CD14-positive monocyte (primary cell): ENCODE measurements at regions not wholly inside any gene's neighbourhood (a gene's known extent, or its start where the extent isn't known, plus 50 kb on each side); places are given as distances from the start of the nearest gene placed in this dataset.
"Not testable (repeated sequence)": the region's sequence is repeated elsewhere in the genome, so short reads cannot be mapped to it uniquely, and the experiment has no call there.

Source experiments
- DNase-seq, 3 donors: peaks; one replicate each; pipeline ENCODE4 v3.0.0-alpha.2; 2011 to 2022
- H2AFZ ChIP-seq: 2 replicates; pipeline ENCODE4 v1.6.0; 2012; ENCODE audit warnings: mild to moderate bottlenecking, low read depth, low read length, inconsistent platforms; ENCODE audit not compliant: insufficient read depth, poor library complexity, severe bottlenecking
- H3K27ac ChIP-seq, 2 donors: 1 replicate in 1 of 2; 2 replicates in 1 of 2; pipeline ENCODE4 v1.5.1; 2012 to 2013; ENCODE audit warnings: low read length in 2 of 2, control low read depth in 1 of 2, inconsistent platforms in 1 of 2, low read depth in 1 of 2, mild to moderate bottlenecking in 1 of 2
- H3K27me3 ChIP-seq, 2 donors: one replicate each; pipeline versions ENCODE4 v1.6.0 to v1.6.1; 2011 to 2013; ENCODE audit warnings: low read length in 2 of 2; ENCODE audit not compliant: control insufficient read depth in 2 of 2, insufficient read depth in 2 of 2
- H3K36me3 ChIP-seq, 2 donors: replicated peaks in 1 of 2; 1 replicate in 1 of 2; 2 replicates in 1 of 2; pipeline versions ENCODE4 v1.5.1 to v1.6.1; 2012 to 2013; ENCODE audit warnings: low read length in 2 of 2, control low read depth in 1 of 2, inconsistent platforms in 1 of 2, mild to moderate bottlenecking in 1 of 2; ENCODE audit not compliant: insufficient read depth in 2 of 2, control insufficient read depth in 1 of 2
- H3K4me1 ChIP-seq, 2 donors: 1 replicate in 1 of 2; 2 replicates in 1 of 2; pipeline versions ENCODE4 v1.5.1 to v1.6.1; 2012 to 2013; ENCODE audit warnings: low read length in 2 of 2, control low read depth in 1 of 2, inconsistent platforms in 1 of 2, mild to moderate bottlenecking in 1 of 2, moderate library complexity in 1 of 2; ENCODE audit not compliant: insufficient read depth in 2 of 2, control insufficient read depth in 1 of 2
- H3K4me2 ChIP-seq: replicated peaks from 2 replicates; pipeline ENCODE3; 2012; ENCODE audit warnings: low read length, moderate library complexity, mild to moderate bottlenecking; ENCODE audit not compliant: poor library complexity, severe bottlenecking; ENCODE audit errors: extremely low read depth
- H3K4me3 ChIP-seq, 3 experiments: fragments of 200-600 bp in 1 of 3; sonication (generic) in 1 of 3; replicated peaks in 1 of 3; 1 replicate in 2 of 3; 2 replicates in 1 of 3; pipeline ENCODE4 v1.5.1; 2011 to 2013; ENCODE audit warnings: low read length in 3 of 3, mild to moderate bottlenecking in 3 of 3, control low read depth in 2 of 3, low read depth in 2 of 3, inconsistent platforms in 1 of 3, moderate library complexity in 1 of 3
- H3K79me2 ChIP-seq: 2 replicates; pipeline ENCODE4 v1.6.0; 2012; ENCODE audit warnings: mild to moderate bottlenecking, control low read depth, inconsistent platforms, low read length, moderate library complexity; ENCODE audit not compliant: insufficient read depth
- H3K9ac ChIP-seq: 2 replicates; pipeline ENCODE4 v1.6.0; 2017; ENCODE audit warnings: low read length, mild to moderate bottlenecking; ENCODE audit not compliant: insufficient read depth, poor library complexity, severe bottlenecking
- H3K9me3 ChIP-seq, 2 donors: replicated peaks in 1 of 2; 1 replicate in 1 of 2; 2 replicates in 1 of 2; pipeline versions ENCODE4 v1.5.1 to v1.6.1; 2012 to 2013; ENCODE audit warnings: low read length in 2 of 2, control low read depth in 1 of 2; ENCODE audit not compliant: control insufficient read depth in 1 of 2, insufficient read depth in 1 of 2
- H4K20me1 ChIP-seq: 2 replicates; pipeline ENCODE4 v1.6.0; 2012; ENCODE audit warnings: mild to moderate bottlenecking, low read length, control low read depth, moderate library complexity; ENCODE audit not compliant: insufficient read depth
- H3K27ac Mint-ChIP-seq, 7 donors: one replicate each; pipeline ENCODE4 v1.8.0; 2020; ENCODE audit warnings: mild to moderate bottlenecking in 7 of 7, mixed read lengths in 7 of 7, moderate library complexity in 6 of 7, inconsistent platforms in 2 of 7
- H3K27me3 Mint-ChIP-seq, 3 donors: one replicate each; pipeline ENCODE4 v1.8.0; 2021 to 2022; ENCODE audit warnings: low read depth in 3 of 3, mild to moderate bottlenecking in 3 of 3, mixed read lengths in 3 of 3, moderate library complexity in 3 of 3, inconsistent platforms in 1 of 3
- H3K36me3 Mint-ChIP-seq, 2 donors: one replicate each; pipeline ENCODE4 v1.8.0; 2020; ENCODE audit warnings: mixed read lengths in 2 of 2, inconsistent platforms in 1 of 2, mild to moderate bottlenecking in 1 of 2
- H3K4me1 Mint-ChIP-seq: one replicate; pipeline ENCODE4 v1.8.0; 2020; ENCODE audit warnings: mild to moderate bottlenecking, mixed read lengths
- H3K4me3 Mint-ChIP-seq, 2 donors: one replicate each; pipeline ENCODE4 v1.8.0; 2020; ENCODE audit warnings: mild to moderate bottlenecking in 2 of 2, mixed read lengths in 2 of 2, moderate library complexity in 1 of 2
- H3K9me3 Mint-ChIP-seq, 7 donors: one replicate each; pipeline ENCODE4 v1.8.0; 2020 to 2022; ENCODE audit warnings: mixed read lengths in 7 of 7, mild to moderate bottlenecking in 6 of 7, moderate library complexity in 6 of 7, inconsistent platforms in 2 of 7
- CTCF ChIP-seq: fragments of 200-600 bp; IDR thresholded peaks from one replicate; pipeline ENCODE4 v1.8.0; 2022; ENCODE audit warnings: antibody characterized with exemption, mild to moderate bottlenecking
- WGBS: methylation state at CpG from one replicate; pipeline ENCODE4 v1.1.5; 2013; ENCODE audit warnings: missing lambda C conversion rate; ENCODE audit not compliant: insufficient coverage; 5-methylcytosine and 5-hydroxymethylcytosine counted together
- intact Hi-C, 2 donors: fragments of 100-400 bp; cut with micrococcal nuclease; formaldehyde crosslinking; loops; one replicate each; pipeline versions ENCODE4 v1.15.0 to v1.15.1; 2023

GRCh38 chr18:43982582-43982981 lies 698.1 kb upstream of the SETBP1 start:
- no peak overlapping the region for H3K9ac ChIP-seq
- H3K36me3 ChIP-seq = no peaks in the 10 kb centered on the region
- WGBS = 83% methylated on average over 1 of the region's 4 CpGs
- no peaks in the 10 kb centered on the region for H3K27me3 ChIP-seq
- H3K9me3 ChIP-seq = peaks cover 0 to 7% of the 10 kb centered on the region in 2 donors
- no peaks in the 10 kb centered on the region for H3K4me1 Mint-ChIP-seq
- H3K27ac ChIP-seq = no peak overlapping the region
- no peak overlapping the region for H3K4me2 ChIP-seq
- no peak for DNase-seq
- no peaks in the 10 kb centered on the region for H3K4me1 ChIP-seq
- no peak overlapping the region for H3K4me3 ChIP-seq
- no peak overlapping the region for H2AFZ ChIP-seq
- peaks cover 5 to 16% (median 8%) of the 10 kb centered on the region in 7 donors for H3K9me3 Mint-ChIP-seq
- intact Hi-C loops = no loop called here
- H3K27me3 Mint-ChIP-seq = peaks cover 0 to 3% (median 0%) of the 10 kb centered on the region in 3 donors
- no peak for TF ChIP-seq CTCF
- H3K79me2 ChIP-seq = no peaks in the 10 kb centered on the region
- H3K36me3 Mint-ChIP-seq = no peaks in the 10 kb centered on the region
- no peaks in the 10 kb centered on the region for H4K20me1 ChIP-seq
- H3K4me3 Mint-ChIP-seq = no peak overlapping the region
- H3K27ac Mint-ChIP-seq = no peak overlapping the region

GRCh38 chr18:43987061-43987460 lies 693.6 kb upstream of the SETBP1 start:
- H3K4me3 ChIP-seq, H3K27me3 ChIP-seq, H3K9ac ChIP-seq, H3K36me3 ChIP-seq, H3K4me2 ChIP-seq, H3K4me1 ChIP-seq, H3K27ac Mint-ChIP-seq, DNase-seq, H3K79me2 ChIP-seq, H3K27me3 Mint-ChIP-seq, H3K36me3 Mint-ChIP-seq, H3K27ac ChIP-seq, H2AFZ ChIP-seq, intact Hi-C loops, H3K9me3 ChIP-seq, H3K4me3 Mint-ChIP-seq, H4K20me1 ChIP-seq, H3K4me1 Mint-ChIP-seq: not testable (repeated sequence)
- WGBS = no CpG with 5 or more reads among the region's 4 CpGs
- peaks cover 5 to 15% (median 11%) of the 10 kb centered on the region in 7 donors for H3K9me3 Mint-ChIP-seq
